ENCODE measurements at regions not wholly inside any gene's neighbourhood (a gene's known extent, or its start where the extent isn't known, plus 50 kb on each side); places are given as distances from the start of the nearest gene placed in this dataset.

GRCh38 chr12:41635626-41636364 is 447.7 kb downstream of the PDZRN4 start:
- no peaks in the 10 kb centered on the region for H3K27me3 ChIP-seq (ENCODE audit: control insufficient read depth in 2 of 2, insufficient read depth in 2 of 2, low read length in 2 of 2)
- H3K9ac ChIP-seq (ENCODE audit: low read depth in 1 of 2, low read length in 2 of 2) = no peak overlapping the region
- no peak overlapping the region for H3K27ac ChIP-seq (ENCODE audit: low read depth in 2 of 2, low read length in 2 of 2)
- no peaks in the 10 kb centered on the region for H3K4me1 ChIP-seq (ENCODE audit: control insufficient read depth in 2 of 2, insufficient read depth in 2 of 2, low read length in 2 of 2)
- H3K4me3 ChIP-seq (ENCODE audit: low read length in 2 of 2) = no peak overlapping the region
- no peaks in the 10 kb centered on the region for H3K36me3 ChIP-seq (ENCODE audit: control insufficient read depth in 2 of 2, insufficient read depth in 2 of 2, low read length in 2 of 2)
- no peaks in the 10 kb centered on the region for H3K9me3 ChIP-seq (ENCODE audit: control insufficient read depth in 2 of 2, low read length in 2 of 2)

GRCh38 chr12:41634091-41634490 is 446.0 kb downstream of the PDZRN4 start:
- Histone ChIP-seq H3K9me3 (ENCODE audit: control insufficient read depth in 2 of 2, low read length in 2 of 2) (no peaks in the 10 kb centered on the region), H3K4me1 (ENCODE audit: control insufficient read depth in 2 of 2, insufficient read depth in 2 of 2, low read length in 2 of 2) (no peaks in the 10 kb centered on the region), H3K27me3 (ENCODE audit: control insufficient read depth in 2 of 2, insufficient read depth in 2 of 2, low read length in 2 of 2) (no peaks in the 10 kb centered on the region), H3K27ac (ENCODE audit: low read depth in 2 of 2, low read length in 2 of 2) (no peak overlapping the region), H3K4me3 (ENCODE audit: low read length in 2 of 2) (no peak overlapping the region), H3K9ac (ENCODE audit: low read depth in 1 of 2, low read length in 2 of 2) (no peak overlapping the region), H3K36me3 (ENCODE audit: control insufficient read depth in 2 of 2, insufficient read depth in 2 of 2, low read length in 2 of 2) (no peaks in the 10 kb centered on the region)

GRCh38 chr12:41629611-41630010 is 441.5 kb downstream of the PDZRN4 start:
- Histone ChIP-seq H3K4me3 (ENCODE audit: low read length in 2 of 2) (no peak overlapping the region), H3K27me3 (ENCODE audit: control insufficient read depth in 2 of 2, insufficient read depth in 2 of 2, low read length in 2 of 2) (no peaks in the 10 kb centered on the region), H3K36me3 (ENCODE audit: control insufficient read depth in 2 of 2, insufficient read depth in 2 of 2, low read length in 2 of 2) (no peaks in the 10 kb centered on the region), H3K9me3 (ENCODE audit: control insufficient read depth in 2 of 2, low read length in 2 of 2) (no peaks in the 10 kb centered on the region), H3K4me1 (ENCODE audit: control insufficient read depth in 2 of 2, insufficient read depth in 2 of 2, low read length in 2 of 2) (no peaks in the 10 kb centered on the region), H3K27ac (ENCODE audit: low read depth in 2 of 2, low read length in 2 of 2) (no peak overlapping the region), H3K9ac (ENCODE audit: low read depth in 1 of 2, low read length in 2 of 2) (no peak overlapping the region)

- Histone ChIP-seq H3K27ac (ENCODE audit: low read depth in 2 of 2, low read length in 2 of 2) (no peak overlapping the region), H3K9ac (ENCODE audit: low read depth in 1 of 2, low read length in 2 of 2) (no peak overlapping the region), H3K27me3 (ENCODE audit: control insufficient read depth in 2 of 2, insufficient read depth in 2 of 2, low read length in 2 of 2) (no peaks in the 10 kb centered on the region), H3K9me3 (ENCODE audit: control insufficient read depth in 2 of 2, low read length in 2 of 2) (no peaks in the 10 kb centered on the region), H3K36me3 (ENCODE audit: control insufficient read depth in 2 of 2, insufficient read depth in 2 of 2, low read length in 2 of 2) (no peaks in the 10 kb centered on the region), H3K4me3 (ENCODE audit: low read length in 2 of 2) (no peak overlapping the region), H3K4me1 (ENCODE audit: control insufficient read depth in 2 of 2, insufficient read depth in 2 of 2, low read length in 2 of 2) (no peaks in the 10 kb centered on the region)
Observed at GRCh38 chr12:41627476-41627875, 439.4 kb downstream of the PDZRN4 start.

GRCh38 chr12:41624571-41624970 is 436.5 kb downstream of the PDZRN4 start:
- Histone ChIP-seq H3K27me3 (ENCODE audit: control insufficient read depth in 2 of 2, insufficient read depth in 2 of 2, low read length in 2 of 2) (no peaks in the 10 kb centered on the region), H3K4me3 (ENCODE audit: low read length in 2 of 2) (no peak overlapping the region), H3K27ac (ENCODE audit: low read depth in 2 of 2, low read length in 2 of 2) (no peak overlapping the region), H3K4me1 (ENCODE audit: control insufficient read depth in 2 of 2, insufficient read depth in 2 of 2, low read length in 2 of 2) (no peaks in the 10 kb centered on the region), H3K9me3 (ENCODE audit: control insufficient read depth in 2 of 2, low read length in 2 of 2) (no peaks in the 10 kb centered on the region), H3K9ac (ENCODE audit: low read depth in 1 of 2, low read length in 2 of 2) (no peak overlapping the region), H3K36me3 (ENCODE audit: control insufficient read depth in 2 of 2, insufficient read depth in 2 of 2, low read length in 2 of 2) (no peaks in the 10 kb centered on the region)

Data from mucosa of rectum (tissue), 2 donors.